Loucy (cell line): ENCODE measurements at regions not wholly inside any gene's neighbourhood (a gene's known extent, or its start where the extent isn't known, plus 50 kb on each side); places are given as distances from the start of the nearest gene placed in this dataset.

Experiments used
- H2AFZ ChIP-seq: fragments of 200-600 bp; sonication (generic); 2 replicates; pipeline ENCODE4 v1.6.0; 2016; ENCODE audit warnings: antibody characterized with exemption, mild to moderate bottlenecking, low read length, moderate library complexity
- H3F3A ChIP-seq: fragments of 200-600 bp; 2 replicates; pipeline ENCODE4 v1.6.0; 2016; ENCODE audit warnings: antibody characterized with exemption, low read depth, mild to moderate bottlenecking
- H3K27me3 ChIP-seq: fragments of 200-600 bp; sonication (generic); 2 replicates; pipeline ENCODE4 v1.6.1; 2014; ENCODE audit warnings: low read length, mild to moderate bottlenecking; ENCODE audit not compliant: insufficient read depth, poor library complexity, severe bottlenecking
- H3K36me3 ChIP-seq: fragments of 200-600 bp; sonication (generic); 2 replicates; pipeline ENCODE4 v1.6.1; 2016; ENCODE audit warnings: low read length; ENCODE audit not compliant: insufficient read depth
- H3K4me1 ChIP-seq: fragments of 200-600 bp; sonication (generic); 2 replicates; pipeline ENCODE4 v1.5.1; 2014; ENCODE audit warnings: low read length, mild to moderate bottlenecking; ENCODE audit not compliant: insufficient read depth, poor library complexity, severe bottlenecking
- H3K4me2 ChIP-seq: fragments of 200-600 bp; sonication (generic); 2 replicates; pipeline ENCODE4 v1.6.0; 2014; ENCODE audit warnings: antibody characterized with exemption, low read length, low read depth, mild to moderate bottlenecking; ENCODE audit not compliant: poor library complexity, severe bottlenecking
- H3K4me3 ChIP-seq: fragments of 200-600 bp; sonication (generic); 2 replicates; pipeline ENCODE4 v1.5.1; 2014; ENCODE audit warnings: low read length, mild to moderate bottlenecking, mixed read lengths; ENCODE audit not compliant: poor library complexity, severe bottlenecking
- H3K79me2 ChIP-seq: fragments of 200-600 bp; sonication (generic); 2 replicates; pipeline ENCODE4 v1.6.1; 2014; ENCODE audit warnings: low read length; ENCODE audit not compliant: insufficient read depth
- H3K9ac ChIP-seq: fragments of 200-600 bp; sonication (generic); 2 replicates; pipeline ENCODE4 v1.6.0; 2014; ENCODE audit warnings: mild to moderate bottlenecking, low read depth, low read length, moderate library complexity; ENCODE audit not compliant: poor library complexity, severe bottlenecking
- H3K9me2 ChIP-seq: fragments of 200-600 bp; sonication (generic); replicated peaks from 2 replicates; pipeline ENCODE4 v1.6.1; 2016; ENCODE audit warnings: low read depth, low read length, mixed read lengths
- H3K9me3 ChIP-seq: fragments of 200-600 bp; sonication (generic); 2 replicates; pipeline ENCODE4 v1.6.1; 2014; ENCODE audit warnings: mild to moderate bottlenecking, antibody characterized with exemption, low read length, low read depth; ENCODE audit not compliant: insufficient read depth
- H4K20me1 ChIP-seq: fragments of 200-600 bp; sonication (generic); 2 replicates; pipeline ENCODE4 v1.6.0; 2014; ENCODE audit warnings: antibody characterized with exemption, low read length, mild to moderate bottlenecking; ENCODE audit not compliant: insufficient read depth, poor library complexity, severe bottlenecking
- CTCF ChIP-seq: fragments of 200-600 bp; sonication (generic); conservative IDR thresholded peaks from 2 replicates; pipeline ENCODE4 v1.5.1; 2014; ENCODE audit warnings: mild to moderate bottlenecking, antibody characterized with exemption, low read length
- EZH2phosphoT487 ChIP-seq: fragments of 200-600 bp; IDR thresholded peaks from 2 replicates; pipeline ENCODE4 v1.6.1; 2018; ENCODE audit warnings: antibody characterized with exemption, mild to moderate bottlenecking, moderate library complexity, borderline replicate concordance

GRCh38 chr10:63885156-63885555, 364.0 kb downstream of the REEP3 start:
- TF ChIP-seq CTCF = no peak
- no peak for TF ChIP-seq EZH2phosphoT487
- Histone ChIP-seq H3K9ac (no peak overlapping the region), H3K4me3 (no peak overlapping the region), H3K4me1 (no peaks in the 10 kb centered on the region), H3K79me2 (no peaks in the 10 kb centered on the region), H4K20me1 (no peaks in the 10 kb centered on the region), H3K36me3 (no peaks in the 10 kb centered on the region), H3K27me3 (no peaks in the 10 kb centered on the region), H3K9me2 (no peaks in the 10 kb centered on the region), H3F3A (no peaks in the 10 kb centered on the region), H3K9me3 (no peaks in the 10 kb centered on the region), H2AFZ (no peak overlapping the region), H3K4me2 (no peak overlapping the region)

GRCh38 chr10:63886281-63887022, 365.3 kb downstream of the REEP3 start:
- H3K9ac ChIP-seq = no peak overlapping the region
- no peaks in the 10 kb centered on the region for H3K27me3 ChIP-seq
- no peaks in the 10 kb centered on the region for H3K9me3 ChIP-seq
- no peak overlapping the region for H3K4me3 ChIP-seq
- no peaks in the 10 kb centered on the region for H3K4me1 ChIP-seq
- no peaks in the 10 kb centered on the region for H3K36me3 ChIP-seq
- H3F3A ChIP-seq = no peaks in the 10 kb centered on the region
- H4K20me1 ChIP-seq = no peaks in the 10 kb centered on the region
- no peak overlapping the region for H3K4me2 ChIP-seq
- H3K79me2 ChIP-seq = no peaks in the 10 kb centered on the region
- no peak overlapping the region for H2AFZ ChIP-seq
- H3K9me2 ChIP-seq = no peaks in the 10 kb centered on the region
- no peak for TF ChIP-seq EZH2phosphoT487
- TF ChIP-seq CTCF = no peak

GRCh38 chr10:63887023-63887589, 365.9 kb downstream of the REEP3 start:
- TF ChIP-seq CTCF (no peak), EZH2phosphoT487 (no peak)
- no peaks in the 10 kb centered on the region for H3K27me3 ChIP-seq
- no peaks in the 10 kb centered on the region for H3K79me2 ChIP-seq
- H3K9me3 ChIP-seq = no peaks in the 10 kb centered on the region
- no peak overlapping the region for H3K4me3 ChIP-seq
- H3K4me2 ChIP-seq = no peak overlapping the region
- no peaks in the 10 kb centered on the region for H3K36me3 ChIP-seq
- H2AFZ ChIP-seq = no peak overlapping the region
- no peaks in the 10 kb centered on the region for H3K4me1 ChIP-seq
- no peaks in the 10 kb centered on the region for H3K9me2 ChIP-seq
- H3F3A ChIP-seq = no peaks in the 10 kb centered on the region
- no peaks in the 10 kb centered on the region for H4K20me1 ChIP-seq
- no peak overlapping the region for H3K9ac ChIP-seq
